Panc1 (cell line): ENCODE measurements at regions not wholly inside any gene's neighbourhood (a gene's known extent, or its start where the extent isn't known, plus 50 kb on each side); places are given as distances from the start of the nearest gene placed in this dataset.

Experiments used
- ATAC-seq: fragments of 200-7000 bp; cut with Tn5 transposase; 2 replicates; pipeline ENCODE4 v1.9.1; 2020; ENCODE audit warnings: mild to moderate bottlenecking, moderate library complexity
- BruUV-seq: library from RNA; stranded (reverse); fragments of 400-500 nt; replicated peaks from 2 replicates; lab custom pipeline; 2021; lab: Mats Ljungman, UMichigan
- CTCF ChIA-PET: fragments of 300-600 bp; sonication (Branson Sonifier 250); formaldehyde crosslinking; loops from one replicate; lab custom pipeline; 2022; ENCODE audit warnings: antibody characterized with exemption; lab: Charles Lee
- POLR2A ChIA-PET: fragments of 300-600 bp; sonication (Branson Sonifier 250); formaldehyde crosslinking; loops from one replicate; lab custom pipeline; 2022; ENCODE audit warnings: antibody characterized with exemption; lab: Charles Lee
- DNase-seq: peaks from one replicate; pipeline ENCODE4 v3.0.0-alpha.2; 2010; ENCODE audit warnings: low read depth, low spot score
- H3K27ac ChIP-seq: 2 replicates; pipeline ENCODE4 v1.5.1; 2011; ENCODE audit warnings: mild to moderate bottlenecking, low read length, inconsistent platforms
- H3K27me3 ChIP-seq: fragments of 200-500 bp; sonication (Bioruptor generic); 2 replicates; pipeline ENCODE4 v1.6.0; 2014; ENCODE audit warnings: low read length, inconsistent platforms; ENCODE audit not compliant: control insufficient read depth, insufficient read depth
- H3K36me3 ChIP-seq: fragments of 200-500 bp; sonication (Bioruptor generic); 2 replicates; pipeline ENCODE4 v1.5.1; 2014; ENCODE audit warnings: inconsistent platforms, mild to moderate bottlenecking, low read length, moderate library complexity; ENCODE audit not compliant: control insufficient read depth, insufficient read depth
- H3K4me1 ChIP-seq: 2 replicates; pipeline ENCODE4 v1.5.1; 2011; ENCODE audit warnings: inconsistent platforms, mild to moderate bottlenecking, low read length, moderate library complexity; ENCODE audit not compliant: control insufficient read depth, insufficient read depth
- H3K4me3 ChIP-seq, 2 experiments: 2 replicates each; pipeline ENCODE4 v1.5.1; 2011 to 2012; ENCODE audit warnings: low read depth in 2 of 2, low read length in 2 of 2, mild to moderate bottlenecking in 2 of 2, inconsistent platforms in 1 of 2, moderate library complexity in 1 of 2
- H3K9me3 ChIP-seq: fragments of 200-500 bp; sonication (Bioruptor generic); 2 replicates; pipeline ENCODE4 v1.5.1; 2014; ENCODE audit warnings: low read depth, mild to moderate bottlenecking, inconsistent platforms, low read length, moderate library complexity; ENCODE audit not compliant: control insufficient read depth, insufficient read depth
- CTCF ChIP-seq: fragments of 450-650 bp; IDR thresholded peaks from 2 replicates; pipeline ENCODE4 v1.5.1; 2017; ENCODE audit warnings: mild to moderate bottlenecking
- POLR2AphosphoS5 ChIP-seq: IDR thresholded peaks from 2 replicates; pipeline ENCODE4 v1.6.1; 2012; ENCODE audit warnings: mild to moderate bottlenecking, low read depth, low read length, moderate library complexity
- SIN3A ChIP-seq: IDR thresholded peaks from 2 replicates; pipeline ENCODE4 v1.6.1; 2012; ENCODE audit warnings: low read depth, mild to moderate bottlenecking, low read length, moderate library complexity, borderline replicate concordance; ENCODE audit not compliant: insufficient read depth
- TCF7L2 ChIP-seq: IDR thresholded peaks from 2 replicates; pipeline ENCODE4 v1.6.1; 2011; ENCODE audit warnings: mild to moderate bottlenecking, low read depth, low read length, inconsistent platforms
- in situ Hi-C: cut with HindIII; loops from 2 replicates; pipeline ENCODE4 v1.10.0; 2016; ENCODE audit warnings: low sequenced_read_pairs, low pct_unique_long_range_greater_than_20kb
- intact Hi-C: fragments of 100-400 bp; cut with micrococcal nuclease; formaldehyde crosslinking; loops from one replicate; pipeline ENCODE4 v1.10.0; 2022; ENCODE audit not compliant: unreplicated experiment
- TF ChIP-seq, protein P1 (sequence below), 2 experiments: IDR thresholded peaks; 2 replicates each; pipeline ENCODE4 v1.6.1; 2011 to 2012; ENCODE audit warnings: low read depth in 2 of 2, control low read depth in 1 of 2, low read length in 1 of 2, mild to moderate bottlenecking in 1 of 2, moderate library complexity in 1 of 2; ENCODE audit not compliant: insufficient read depth in 1 of 2

GRCh38 chr7:18268571-18268970 lies 227.0 kb upstream of the HDAC9 start:
- POLR2A ChIA-PET: interaction anchor here (0.7 kb wide), 2 partner anchors 30 to 204 kb away, joined by 3 to 4 read pairs; no protein-coding TSS in a partner anchor

GRCh38 chr7:18276380-18276779 lies 219.2 kb upstream of the HDAC9 start:
- Histone ChIP-seq H3K27me3 (no peaks in the 10 kb centered on the region; the same call in 1 of the 2 replicates), H3K36me3 (no peaks in the 10 kb centered on the region), H3K9me3 (no peaks in the 10 kb centered on the region), H3K4me3 (no peak overlapping the region), H3K27ac (no peak overlapping the region), H3K4me1 (no peaks in the 10 kb centered on the region)
- DNase-seq (no peak), ATAC-seq (no peak)
- no TSS peak for BruUV-seq
- TF ChIP-seq CTCF: peak; percentile 31; the same call in 1 of the 2 replicates
- no peak for TF ChIP-seq POLR2AphosphoS5
- TF ChIP-seq SIN3A: no peak
- in situ Hi-C loops: no loop called here
- POLR2A ChIA-PET: no interaction called here
- CTCF ChIA-PET: interaction anchor here (0.6 kb wide), 1 partner anchor 610 kb away, joined by 4 read pairs; no protein-coding TSS in a partner anchor
- intact Hi-C loops: no loop called here

More at GRCh38 chr7:18268571-18268970, 227.0 kb upstream of the HDAC9 start:
- no peaks in the 10 kb centered on the region for H3K4me1 ChIP-seq
- DNase-seq (no peak), ATAC-seq (no peak)
- TF ChIP-seq, protein P1, sequence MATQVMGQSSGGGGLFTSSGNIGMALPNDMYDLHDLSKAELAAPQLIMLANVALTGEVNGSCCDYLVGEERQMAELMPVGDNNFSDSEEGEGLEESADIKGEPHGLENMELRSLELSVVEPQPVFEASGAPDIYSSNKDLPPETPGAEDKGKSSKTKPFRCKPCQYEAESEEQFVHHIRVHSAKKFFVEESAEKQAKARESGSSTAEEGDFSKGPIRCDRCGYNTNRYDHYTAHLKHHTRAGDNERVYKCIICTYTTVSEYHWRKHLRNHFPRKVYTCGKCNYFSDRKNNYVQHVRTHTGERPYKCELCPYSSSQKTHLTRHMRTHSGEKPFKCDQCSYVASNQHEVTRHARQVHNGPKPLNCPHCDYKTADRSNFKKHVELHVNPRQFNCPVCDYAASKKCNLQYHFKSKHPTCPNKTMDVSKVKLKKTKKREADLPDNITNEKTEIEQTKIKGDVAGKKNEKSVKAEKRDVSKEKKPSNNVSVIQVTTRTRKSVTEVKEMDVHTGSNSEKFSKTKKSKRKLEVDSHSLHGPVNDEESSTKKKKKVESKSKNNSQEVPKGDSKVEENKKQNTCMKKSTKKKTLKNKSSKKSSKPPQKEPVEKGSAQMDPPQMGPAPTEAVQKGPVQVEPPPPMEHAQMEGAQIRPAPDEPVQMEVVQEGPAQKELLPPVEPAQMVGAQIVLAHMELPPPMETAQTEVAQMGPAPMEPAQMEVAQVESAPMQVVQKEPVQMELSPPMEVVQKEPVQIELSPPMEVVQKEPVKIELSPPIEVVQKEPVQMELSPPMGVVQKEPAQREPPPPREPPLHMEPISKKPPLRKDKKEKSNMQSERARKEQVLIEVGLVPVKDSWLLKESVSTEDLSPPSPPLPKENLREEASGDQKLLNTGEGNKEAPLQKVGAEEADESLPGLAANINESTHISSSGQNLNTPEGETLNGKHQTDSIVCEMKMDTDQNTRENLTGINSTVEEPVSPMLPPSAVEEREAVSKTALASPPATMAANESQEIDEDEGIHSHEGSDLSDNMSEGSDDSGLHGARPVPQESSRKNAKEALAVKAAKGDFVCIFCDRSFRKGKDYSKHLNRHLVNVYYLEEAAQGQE (IDR thresholded peaks at IDR 0.05; ENCODE audit: insufficient read depth in 1 of 2, low read depth in 2 of 2, low read length in 1 of 2): no peak
- no peak for TF ChIP-seq POLR2AphosphoS5
- no peak for TF ChIP-seq CTCF
- no peak for TF ChIP-seq SIN3A
- no peak for TF ChIP-seq TCF7L2
- intact Hi-C loops (no loop called here), in situ Hi-C loops (no loop called here)
- no peak overlapping the region for H3K4me3 ChIP-seq
- H3K27ac ChIP-seq: no peak overlapping the region
- no peaks in the 10 kb centered on the region for H3K36me3 ChIP-seq
- H3K9me3 ChIP-seq: no peaks in the 10 kb centered on the region; the same call in 1 of the 2 replicates
- BruUV-seq: no TSS peak
- CTCF ChIA-PET: no interaction called here
- no peaks in the 10 kb centered on the region; the same call in 1 of the 2 replicates for H3K27me3 ChIP-seq
